MM.1S (cell line): ENCODE measurements at regions not wholly inside any gene's neighbourhood (a gene's known extent, or its start where the extent isn't known, plus 50 kb on each side); places are given as distances from the start of the nearest gene placed in this dataset.

ENCODE experiments used
- DNase-seq: peaks from one replicate; pipeline ENCODE4 v3.0.0-alpha.2; 2015
- H2AFZ ChIP-seq: fragments of 300-600 bp; sonication (generic); 2 replicates; pipeline ENCODE4 v1.6.0; 2016; ENCODE audit warnings: antibody characterized with exemption, low read length
- H3F3A ChIP-seq: fragments of 300-600 bp; sonication (generic); 2 replicates; pipeline ENCODE4 v1.6.1; 2016; ENCODE audit warnings: mild to moderate bottlenecking, antibody characterized with exemption, low read length, moderate library complexity, mixed read lengths; ENCODE audit not compliant: insufficient read depth
- H3K27ac ChIP-seq: fragments of 300-600 bp; sonication (generic); 2 replicates; pipeline ENCODE4 v1.5.1; 2016; ENCODE audit warnings: mild to moderate bottlenecking, low read length
- H3K27me3 ChIP-seq: fragments of 300-600 bp; sonication (generic); replicated peaks from 2 replicates; pipeline ENCODE4 v1.6.0; 2016; ENCODE audit warnings: low read length; ENCODE audit not compliant: insufficient read depth
- H3K36me3 ChIP-seq: fragments of 300-600 bp; sonication (generic); replicated peaks from 2 replicates; pipeline ENCODE4 v1.6.1; 2016; ENCODE audit warnings: mild to moderate bottlenecking, low read length, mixed read lengths; ENCODE audit not compliant: insufficient read depth
- H3K4me1 ChIP-seq: fragments of 300-600 bp; sonication (generic); 2 replicates; pipeline ENCODE4 v1.6.1; 2016; ENCODE audit warnings: low read length, mixed read lengths
- H3K4me2 ChIP-seq: fragments of 300-600 bp; sonication (generic); 2 replicates; pipeline ENCODE4 v1.6.0; 2016; ENCODE audit warnings: low read depth, low read length
- H3K4me3 ChIP-seq: fragments of 300-600 bp; sonication (generic); 2 replicates; pipeline ENCODE4 v1.5.1; 2016; ENCODE audit warnings: low read length, mixed read lengths
- H3K79me2 ChIP-seq: fragments of 300-600 bp; sonication (generic); 2 replicates; pipeline ENCODE4 v1.6.1; 2016; ENCODE audit warnings: mixed run types, low read length, mixed read lengths
- H3K9ac ChIP-seq: fragments of 300-600 bp; sonication (generic); 2 replicates; pipeline ENCODE4 v1.6.1; 2016; ENCODE audit warnings: low read length, mixed read lengths
- H3K9me2 ChIP-seq: fragments of 300-600 bp; sonication (generic); replicated peaks from 2 replicates; pipeline ENCODE4 v1.6.1; 2016; ENCODE audit warnings: mild to moderate bottlenecking, low read length, mixed read lengths; ENCODE audit not compliant: insufficient read depth
- H3K9me3 ChIP-seq: fragments of 300-600 bp; sonication (generic); replicated peaks from 2 replicates; pipeline ENCODE4 v1.6.1; 2016; ENCODE audit warnings: mild to moderate bottlenecking, low read length, mixed read lengths; ENCODE audit not compliant: insufficient read depth
- H4K20me1 ChIP-seq: fragments of 300-600 bp; sonication (generic); 2 replicates; pipeline ENCODE4 v1.6.1; 2016; ENCODE audit warnings: mild to moderate bottlenecking, low read length, moderate library complexity, mixed read lengths; ENCODE audit not compliant: insufficient read depth
- CTCF ChIP-seq: fragments of 300-600 bp; sonication (generic); IDR thresholded peaks from 2 replicates; pipeline ENCODE4 v1.5.1; 2016; ENCODE audit warnings: antibody characterized with exemption, low read length, mixed read lengths
- EZH2 ChIP-seq: fragments of 300-600 bp; sonication (generic); optimal IDR thresholded peaks from 2 replicates; pipeline ENCODE3; 2017; ENCODE audit warnings: low read depth, mild to moderate bottlenecking, antibody characterized with exemption, low read length, mixed read lengths
- EZH2phosphoT487 ChIP-seq: fragments of 300-600 bp; sonication (generic); IDR thresholded peaks from 2 replicates; pipeline ENCODE4 v1.6.1; 2018; ENCODE audit warnings: antibody characterized with exemption, low read length

GRCh38 chr4:184968366-184968765 lies 49.9 kb upstream of the HELT start:
- Histone ChIP-seq H3K9me3 (no peaks in the 10 kb centered on the region), H3K9ac (no peak overlapping the region), H3K27me3 (no peaks in the 10 kb centered on the region), H2AFZ (no peak overlapping the region), H3K79me2 (no peaks in the 10 kb centered on the region), H3K4me3 (no peak overlapping the region), H3K27ac (no peak overlapping the region), H3F3A (no peaks in the 10 kb centered on the region), H3K36me3 (no peaks in the 10 kb centered on the region), H4K20me1 (no peaks in the 10 kb centered on the region), H3K4me2 (no peak overlapping the region), H3K4me1 (no peaks in the 10 kb centered on the region), H3K9me2 (no peaks in the 10 kb centered on the region)
- no peak for DNase-seq
- TF ChIP-seq EZH2 (no peak), EZH2phosphoT487 (no peak), CTCF (no peak)
